ENCODE measurements at regions not wholly inside any gene's neighbourhood (a gene's known extent, or its start where the extent isn't known, plus 50 kb on each side); places are given as distances from the start of the nearest gene placed in this dataset.

DNA sequence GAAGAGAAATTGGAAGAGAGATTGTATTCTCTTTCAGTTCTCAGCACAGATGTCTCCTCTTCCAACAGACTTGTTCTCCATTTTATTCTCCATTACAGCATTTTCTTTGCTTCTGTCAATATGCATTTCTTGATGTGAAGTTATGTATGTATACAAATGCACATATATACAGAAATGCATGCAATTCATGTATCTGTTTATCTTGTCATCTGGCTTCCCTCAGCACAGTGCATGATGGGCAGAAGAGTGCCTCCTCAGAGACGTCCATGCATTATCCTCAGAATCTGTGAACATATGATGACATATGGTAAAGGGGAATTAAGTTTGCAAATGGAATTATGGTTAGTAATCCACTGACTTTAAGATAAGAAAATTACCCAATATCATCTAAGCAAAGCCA lies 106.7 kb upstream of the VWC2 start:
- H3K36me3 ChIP-seq (replicated peaks) = no peaks in the 10 kb centered on the region
- DNase-seq = no peak
- no peak overlapping the region for H3K27ac ChIP-seq
- in situ Hi-C loops (cut with HindIII; ENCODE audit: low pct_ligation_motif_present, low sequenced_read_pairs) = no loop called here
- no peak for TF ChIP-seq CTCF (IDR thresholded peaks at IDR 0.05; ENCODE audit: low read depth, low read length, missing control alignments)
- no peaks in the 10 kb centered on the region for H3K27me3 ChIP-seq (replicated peaks)
- no peak overlapping the region for H3K4me3 ChIP-seq (ENCODE audit: low read depth, low read length)

GRCh38 chr7:49669285-49669684 lies 104.2 kb upstream of the VWC2 start:
- Histone ChIP-seq H3K27ac (no peak overlapping the region), H3K27me3 (replicated peaks) (no peaks in the 10 kb centered on the region), H3K4me3 (ENCODE audit: low read depth, low read length) (no peak overlapping the region), H3K36me3 (replicated peaks) (no peaks in the 10 kb centered on the region)
- no peak for DNase-seq
- TF ChIP-seq CTCF (IDR thresholded peaks at IDR 0.05; ENCODE audit: low read depth, low read length, missing control alignments) = no peak
- in situ Hi-C loops (cut with HindIII; ENCODE audit: low pct_ligation_motif_present, low sequenced_read_pairs) = no loop called here

GRCh38 chr7:49669692-49670260 lies 103.7 kb upstream of the VWC2 start:
- no peak for TF ChIP-seq CTCF (IDR thresholded peaks at IDR 0.05; ENCODE audit: low read depth, low read length, missing control alignments)
- DNase-seq = no peak
- no peaks in the 10 kb centered on the region for H3K27me3 ChIP-seq (replicated peaks)
- no peak overlapping the region for H3K4me3 ChIP-seq (ENCODE audit: low read depth, low read length)
- H3K27ac ChIP-seq = no peak overlapping the region
- no peaks in the 10 kb centered on the region for H3K36me3 ChIP-seq (replicated peaks)
- in situ Hi-C loops (cut with HindIII; ENCODE audit: low pct_ligation_motif_present, low sequenced_read_pairs) = no loop called here

- DNase-seq = no peak
- in situ Hi-C loops (cut with HindIII; ENCODE audit: low pct_ligation_motif_present, low sequenced_read_pairs) = no loop called here
- Histone ChIP-seq H3K4me3 (ENCODE audit: low read depth, low read length) (no peak overlapping the region), H3K27ac (no peak overlapping the region), H3K27me3 (replicated peaks) (no peaks in the 10 kb centered on the region), H3K36me3 (replicated peaks) (no peaks in the 10 kb centered on the region)
- TF ChIP-seq CTCF (IDR thresholded peaks at IDR 0.05; ENCODE audit: low read depth, low read length, missing control alignments) = no peak
Measured at GRCh38 chr7:49670991-49671390, 102.4 kb upstream of the VWC2 start.

GRCh38 chr7:49692516-49692915 lies 80.9 kb upstream of the VWC2 start:
- no peak for TF ChIP-seq CTCF (IDR thresholded peaks at IDR 0.05; ENCODE audit: low read depth, low read length, missing control alignments)
- Histone ChIP-seq H3K36me3 (replicated peaks) (no peaks in the 10 kb centered on the region), H3K27ac (no peak overlapping the region), H3K4me3 (ENCODE audit: low read depth, low read length) (no peak overlapping the region), H3K27me3 (replicated peaks) (no peaks in the 10 kb centered on the region)
- in situ Hi-C loops (cut with HindIII; ENCODE audit: low pct_ligation_motif_present, low sequenced_read_pairs) = no loop called here
- no peak for DNase-seq

- H3K27ac ChIP-seq = no peak overlapping the region
- TF ChIP-seq CTCF (IDR thresholded peaks at IDR 0.05; ENCODE audit: low read depth, low read length, missing control alignments) = no peak
- H3K36me3 ChIP-seq (replicated peaks) = no peaks in the 10 kb centered on the region
- in situ Hi-C loops (cut with HindIII; ENCODE audit: low pct_ligation_motif_present, low sequenced_read_pairs) = no loop called here
- no peaks in the 10 kb centered on the region for H3K27me3 ChIP-seq (replicated peaks)
- no peak for DNase-seq
- no peak overlapping the region for H3K4me3 ChIP-seq (ENCODE audit: low read depth, low read length)
Measured at GRCh38 chr7:49695971-49696370, 77.5 kb upstream of the VWC2 start.

All from brain microvascular endothelial cell (primary cell).